GM19239 (cell line): ENCODE measurements at regions not wholly inside any gene's neighbourhood (a gene's known extent, or its start where the extent isn't known, plus 50 kb on each side); places are given as distances from the start of the nearest gene placed in this dataset.

Source experiments
- DNase-seq: peaks from one replicate; pipeline ENCODE4 v3.0.0; 2011; ENCODE audit warnings: low spot score; ENCODE audit not compliant: insufficient read length
- FAIRE-seq: peaks from 2 replicates; lab custom pipeline; 2011; peaks lifted over from hg19 to GRCh38; lab: Jason Lieb, UNC

DNA sequence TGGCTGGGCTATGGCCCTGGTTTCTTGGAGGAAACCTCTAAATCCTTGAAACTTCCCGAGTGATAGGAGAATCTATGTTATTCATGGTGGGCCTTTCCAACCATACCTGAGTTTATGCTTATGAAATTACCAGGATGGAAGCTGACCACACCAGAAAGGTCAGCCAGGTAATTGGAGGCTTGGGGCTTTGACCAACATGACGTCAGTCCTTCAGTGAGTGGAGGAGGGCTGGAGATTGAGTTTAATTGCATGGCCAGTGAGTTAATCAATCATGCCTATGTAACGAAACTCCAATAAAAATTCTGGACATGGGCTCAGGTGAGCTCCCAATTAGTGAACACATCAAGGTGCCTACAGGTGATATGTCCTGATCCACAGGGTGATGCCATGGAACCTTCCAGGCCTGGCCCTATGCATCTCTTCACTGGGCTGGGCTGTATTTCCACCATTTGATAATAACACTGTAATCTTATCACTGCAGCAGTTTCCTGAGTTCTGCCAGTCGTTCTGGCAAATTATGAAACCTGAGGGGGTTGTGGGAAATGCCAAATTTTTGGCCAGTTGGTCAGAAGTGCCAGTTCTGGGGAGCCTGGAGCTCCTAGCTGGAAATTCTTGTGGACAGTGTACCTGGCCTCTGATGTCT, 106.5 kb downstream of the CDH26 start:
- DNase-seq (no peak), FAIRE-seq (no peak)

DNA sequence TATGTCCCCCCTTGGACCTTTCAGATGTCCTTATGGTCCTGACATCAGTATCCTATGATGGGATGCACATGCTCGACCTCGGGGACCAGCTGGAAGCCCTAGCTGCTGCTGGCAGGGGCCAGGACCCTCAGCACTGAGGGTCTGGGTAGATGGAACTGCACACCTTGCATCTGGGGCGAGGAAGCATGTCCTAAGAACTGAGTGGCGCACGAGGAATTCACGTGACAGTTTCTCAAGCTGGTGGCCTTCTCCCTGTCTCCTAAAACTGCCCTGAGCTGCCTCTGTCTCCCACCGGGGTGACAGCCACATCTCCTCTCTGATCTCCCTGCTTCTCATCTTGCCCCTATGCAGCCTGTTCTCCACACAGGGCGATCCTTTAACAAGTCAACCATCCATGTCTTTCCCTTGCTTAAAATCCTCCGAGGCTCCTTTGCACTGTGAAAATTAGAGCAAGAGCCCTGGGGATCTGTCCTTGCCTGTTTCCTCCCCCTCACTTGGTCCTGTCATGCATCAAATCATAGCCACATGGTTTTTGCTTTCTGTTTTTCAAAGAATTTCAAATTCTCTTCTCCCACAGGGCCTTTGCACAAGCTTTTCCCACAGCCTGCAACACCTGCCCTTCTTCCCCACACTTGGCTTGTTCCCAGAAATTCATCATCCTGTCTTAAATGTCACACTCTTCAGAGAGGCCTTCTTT, 107.7 kb downstream of the CDH26 start:
- FAIRE-seq (no peak), DNase-seq (no peak)

DNA sequence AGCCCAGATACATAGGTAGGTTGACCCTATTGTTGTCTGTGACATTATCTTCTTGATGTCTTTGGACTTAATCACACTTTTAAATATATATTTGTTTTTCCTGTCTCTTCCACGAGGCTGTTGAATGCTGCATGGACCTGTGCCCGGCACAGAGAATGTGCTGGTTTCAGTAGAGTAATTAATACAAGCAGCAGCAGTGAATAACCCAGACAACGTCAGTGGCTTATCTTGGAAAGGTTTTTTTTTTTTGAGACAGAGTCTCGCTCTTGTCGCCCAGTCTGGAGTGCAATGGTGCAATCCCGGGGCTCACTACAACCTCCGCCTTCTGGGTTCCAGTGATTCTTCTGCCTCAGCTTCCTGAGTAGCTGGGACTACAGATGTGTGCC, 108.2 kb downstream of the CDH26 start:
- FAIRE-seq (no peak), DNase-seq (no peak)

DNA sequence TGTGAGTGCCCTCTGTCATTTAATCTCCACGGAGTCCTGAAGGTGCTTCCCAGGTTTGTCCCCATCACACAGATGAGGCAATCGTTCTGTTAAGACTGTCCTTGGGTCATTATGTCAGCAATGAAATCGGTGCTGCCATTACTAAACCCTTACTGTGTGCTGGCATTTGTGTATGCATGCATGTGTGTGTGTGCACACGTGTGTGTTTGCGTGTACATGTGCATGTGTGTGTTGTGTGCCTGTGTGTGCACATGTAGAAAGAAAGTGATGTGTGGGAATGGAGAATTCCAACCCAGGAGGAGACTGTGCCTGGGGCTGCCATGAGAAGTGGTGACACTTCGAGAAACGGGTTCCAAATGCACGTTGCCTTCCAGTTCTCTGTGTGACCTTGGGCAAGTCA, 110.3 kb downstream of the CDH26 start:
- DNase-seq (no peak), FAIRE-seq (no peak)

DNA sequence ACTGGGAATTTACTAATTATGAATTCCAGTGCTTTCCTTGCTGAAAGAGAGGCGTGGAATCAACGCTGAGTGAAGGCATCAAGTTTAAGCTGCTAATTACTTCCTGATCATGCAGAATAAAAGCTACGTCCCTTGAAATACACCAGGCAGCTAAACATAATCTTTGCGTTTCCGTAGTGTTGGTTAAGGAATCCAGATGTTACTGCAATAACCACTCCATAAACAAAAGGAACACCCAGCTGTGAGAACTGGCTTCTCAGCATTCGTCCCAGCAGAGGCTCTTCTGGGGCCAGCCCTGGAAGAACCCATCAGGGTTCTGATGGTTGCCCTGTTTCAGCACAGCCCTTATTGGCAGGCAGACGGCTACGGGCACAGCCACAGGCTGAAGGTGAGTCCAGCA, 111.4 kb downstream of the CDH26 start:
- no peak for FAIRE-seq
- DNase-seq = no peak

DNA sequence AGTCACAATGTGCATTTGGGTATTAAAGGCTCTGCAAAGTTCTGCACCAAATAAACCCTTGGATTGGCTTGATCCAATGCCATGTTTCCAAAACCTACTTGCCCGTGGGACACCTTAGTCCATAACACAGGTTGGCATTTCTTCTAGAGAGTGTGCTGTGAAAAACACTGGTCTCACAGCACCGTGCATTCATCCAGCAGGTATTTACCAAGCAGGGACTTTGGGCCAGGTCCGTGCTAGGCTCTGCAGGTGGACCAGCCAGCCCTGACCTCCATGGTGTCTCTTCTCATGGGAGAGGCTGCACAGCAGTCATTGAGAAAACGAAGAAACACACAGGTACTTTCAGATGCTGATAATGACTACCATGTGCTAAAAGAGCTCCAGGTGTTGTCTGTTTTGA, 112.6 kb downstream of the CDH26 start:
- FAIRE-seq (no peak), DNase-seq (no peak)

DNA sequence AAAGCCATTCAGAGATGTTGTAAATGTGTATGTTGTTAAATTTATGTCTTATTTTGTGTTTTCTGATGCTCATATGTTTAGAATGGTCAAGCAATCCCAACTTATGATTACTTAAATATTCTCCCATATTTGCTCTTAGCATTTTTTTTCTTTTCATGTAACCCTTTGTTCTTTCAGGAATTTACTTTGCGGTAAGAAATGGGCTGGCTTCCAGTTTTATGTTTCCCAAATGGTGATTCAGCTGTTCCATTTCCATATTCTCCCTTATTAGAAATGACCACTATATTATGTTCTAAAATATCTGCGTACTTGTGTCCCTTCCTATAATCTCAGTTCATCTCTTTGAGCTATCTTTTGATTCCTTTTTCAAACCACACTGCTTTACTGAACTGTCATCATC, 113.7 kb downstream of the CDH26 start:
- FAIRE-seq (peak; percentile 49), DNase-seq (no peak)

DNA sequence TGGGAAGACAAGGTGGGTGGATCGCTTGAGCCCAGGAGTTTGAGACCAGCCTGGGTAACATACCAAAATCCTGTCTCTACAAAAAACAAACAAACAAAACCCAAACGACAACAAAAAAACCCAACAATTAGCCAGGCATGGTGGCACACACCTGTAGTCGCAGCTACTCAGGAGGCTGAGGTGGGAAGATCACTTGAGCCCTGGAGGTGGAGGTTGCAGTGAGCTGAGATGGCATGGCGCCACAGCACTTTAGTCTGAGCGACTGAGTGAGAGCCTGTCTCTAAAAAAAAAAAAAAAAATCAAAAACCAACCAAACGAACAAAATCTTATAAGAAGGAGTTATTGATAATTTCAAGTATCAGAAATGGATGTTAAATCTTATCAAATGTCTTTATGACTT, 114.9 kb downstream of the CDH26 start:
- no peak for FAIRE-seq
- no peak for DNase-seq

DNA sequence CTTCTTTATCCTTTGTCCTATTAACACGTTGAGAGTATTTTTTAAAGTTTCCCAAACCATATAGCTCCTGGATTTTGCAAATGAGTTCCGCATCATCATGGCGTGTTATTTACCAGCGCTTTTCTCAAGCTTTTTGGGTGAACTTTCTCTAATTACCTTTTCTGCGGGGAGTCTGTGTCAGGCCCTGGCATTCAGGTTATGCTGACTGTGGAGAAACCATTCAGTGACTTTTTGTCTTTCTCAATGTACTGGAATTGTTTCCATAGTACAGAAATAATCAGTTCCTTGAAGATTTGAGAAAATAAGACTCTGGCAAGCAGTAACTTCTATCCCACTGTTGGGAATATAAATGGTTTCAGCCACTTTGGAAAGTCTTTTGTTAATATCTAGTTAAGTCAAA, 115.3 kb downstream of the CDH26 start:
- FAIRE-seq = no peak

DNA sequence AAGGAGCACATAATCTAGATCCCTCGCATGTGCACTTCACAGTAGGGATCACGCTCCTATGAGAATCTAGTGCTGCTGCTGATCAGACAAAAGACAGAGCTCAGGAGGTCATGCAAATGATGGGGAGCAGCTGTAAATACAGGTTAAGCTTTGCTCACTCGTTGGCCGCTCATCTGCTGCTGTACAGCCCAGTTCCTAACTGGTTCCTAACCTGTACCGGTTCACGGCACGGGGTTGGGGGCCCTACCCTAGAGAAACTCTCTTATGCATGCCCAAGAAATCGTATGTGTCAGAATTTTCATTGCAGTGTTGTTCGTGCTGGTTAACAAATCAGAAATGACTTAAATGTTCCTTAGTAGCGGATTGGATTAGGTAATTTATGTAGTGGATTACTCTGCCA, 116.1 kb downstream of the CDH26 start:
- DNase-seq (no peak), FAIRE-seq (no peak)

More for the DNA sequence above, 115.3 kb downstream of the CDH26 start:
- no peak for DNase-seq

DNA sequence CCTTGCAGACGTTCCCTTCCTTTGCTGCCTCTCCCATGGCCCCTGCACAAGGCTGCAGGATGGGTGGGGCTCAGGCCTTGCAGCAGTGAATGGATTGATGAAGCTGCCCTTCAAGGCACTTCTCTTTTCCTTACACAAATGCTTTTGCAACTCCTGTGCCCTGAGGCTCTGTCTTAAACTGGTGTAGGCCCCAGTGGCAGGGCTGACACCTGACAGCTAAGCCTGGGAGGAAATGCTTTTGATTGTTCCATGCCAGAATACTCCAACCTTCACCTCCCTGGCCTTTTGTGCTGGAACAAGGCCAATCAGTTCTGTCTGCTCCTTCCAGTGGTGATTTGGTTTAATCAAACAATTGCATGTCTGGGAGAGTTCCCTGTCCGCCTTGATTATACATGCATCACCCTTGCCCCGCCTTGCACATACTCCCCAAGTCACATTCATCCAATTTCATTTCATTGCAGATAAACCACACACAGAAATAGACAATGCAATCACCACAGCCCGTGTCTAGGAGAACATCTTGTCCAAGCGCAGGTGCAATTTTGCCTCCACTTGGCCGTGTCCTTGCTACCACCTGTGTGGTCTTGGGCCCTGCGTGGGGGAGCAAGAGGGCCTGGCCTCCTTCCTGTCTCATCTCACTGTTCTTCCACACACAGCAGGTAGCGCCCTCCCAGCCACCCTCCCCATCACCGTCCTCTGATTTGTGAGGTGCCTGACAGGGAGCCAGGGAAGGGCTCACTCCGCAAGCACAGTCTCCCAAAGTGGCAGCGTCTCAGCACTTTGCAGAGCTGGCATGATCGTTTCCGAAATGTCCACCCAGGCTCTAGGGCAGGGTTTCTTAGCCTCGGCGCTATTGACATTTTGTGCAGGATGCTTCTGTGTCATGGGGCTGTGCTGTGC, 120.4 kb downstream of the CDH26 start:
- DNase-seq (no peak), FAIRE-seq (no peak)

DNA sequence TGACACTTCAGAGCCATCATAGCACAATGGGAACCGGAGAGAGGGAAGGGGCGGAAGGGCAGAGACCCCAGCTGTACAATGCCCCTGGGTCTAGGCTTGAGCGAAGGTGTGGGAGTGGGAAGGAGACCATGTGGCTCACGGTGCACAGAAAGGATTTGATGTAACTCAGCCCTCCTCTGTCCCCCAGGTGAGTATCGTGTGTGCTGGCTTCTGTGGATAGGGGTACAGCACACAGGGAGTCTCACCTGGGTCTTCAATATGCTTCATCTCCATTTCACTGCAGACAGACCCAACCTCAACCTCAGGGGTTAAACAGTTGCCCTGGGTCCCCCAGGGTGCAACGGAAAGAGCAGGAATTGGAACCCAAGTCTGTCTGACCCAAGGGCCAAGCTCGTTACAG, 122.2 kb downstream of the CDH26 start:
- FAIRE-seq (no peak), DNase-seq (no peak)

DNA sequence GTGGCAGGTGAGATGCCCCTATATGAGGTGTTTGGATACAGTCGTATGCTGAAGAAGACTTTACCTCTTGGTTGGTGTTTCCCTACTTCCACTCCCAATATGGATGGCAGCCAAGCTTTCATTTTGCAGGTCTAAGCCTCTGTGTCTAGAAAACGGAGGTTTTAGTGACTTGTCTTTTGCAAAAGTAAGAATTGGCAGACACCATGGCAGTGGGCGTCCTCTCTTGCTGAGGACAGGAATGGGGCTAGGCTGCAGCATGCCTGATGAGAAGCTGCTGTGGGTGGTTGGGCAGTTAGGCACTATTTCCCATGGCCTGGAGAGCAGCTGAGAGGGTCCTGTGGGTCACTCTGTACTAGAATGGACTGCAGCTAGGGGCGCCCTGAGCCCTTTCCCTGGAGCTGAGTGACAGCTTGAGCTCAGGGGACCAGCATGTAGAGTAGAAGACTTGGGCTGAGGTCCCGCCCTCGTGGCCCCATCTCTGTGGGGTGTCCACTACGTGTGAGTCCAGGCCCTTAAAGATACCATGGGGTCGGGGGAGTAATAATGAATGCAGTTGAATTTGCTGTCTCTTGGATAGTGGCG, 127.4 kb downstream of the CDH26 start:
- no peak for FAIRE-seq

DNA sequence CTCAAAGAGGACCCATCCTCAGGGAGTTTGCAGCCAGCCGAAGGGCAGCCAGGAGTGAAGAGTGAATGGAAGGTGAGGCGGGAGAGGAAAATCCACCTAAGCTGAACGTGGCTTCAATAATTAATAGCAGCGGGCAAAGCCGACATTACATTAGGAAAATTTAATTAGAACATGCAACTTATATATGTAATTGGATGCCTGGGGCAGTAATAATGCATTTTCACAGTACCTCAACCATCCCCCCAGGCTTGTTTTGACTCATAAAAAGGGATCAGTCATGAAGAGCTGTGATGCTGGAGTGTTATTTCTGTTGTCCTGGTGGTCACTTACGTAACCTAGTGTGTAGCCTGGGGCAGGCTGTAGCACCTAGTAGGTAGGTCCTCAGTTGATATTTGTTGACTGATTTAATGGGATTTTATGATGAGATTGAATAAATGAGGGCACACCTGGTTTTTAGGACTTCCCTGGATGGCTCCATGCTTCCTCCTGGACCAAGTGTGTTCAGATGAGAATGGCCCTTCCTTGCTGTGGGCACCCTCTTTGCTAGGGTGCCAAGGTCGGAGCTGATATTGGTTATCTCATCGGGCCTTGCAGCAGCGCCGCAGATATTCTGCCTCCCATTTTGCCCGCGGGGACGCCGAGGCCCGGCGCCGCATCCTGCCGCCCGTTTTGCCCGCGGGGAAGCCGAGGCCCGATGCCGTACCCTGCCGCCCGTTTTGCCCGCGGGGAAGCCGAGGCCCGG, 128.8 kb downstream of the CDH26 start:
- FAIRE-seq = no peak
- no peak for DNase-seq

More for the DNA sequence above, 127.4 kb downstream of the CDH26 start:
- DNase-seq = no peak

DNA sequence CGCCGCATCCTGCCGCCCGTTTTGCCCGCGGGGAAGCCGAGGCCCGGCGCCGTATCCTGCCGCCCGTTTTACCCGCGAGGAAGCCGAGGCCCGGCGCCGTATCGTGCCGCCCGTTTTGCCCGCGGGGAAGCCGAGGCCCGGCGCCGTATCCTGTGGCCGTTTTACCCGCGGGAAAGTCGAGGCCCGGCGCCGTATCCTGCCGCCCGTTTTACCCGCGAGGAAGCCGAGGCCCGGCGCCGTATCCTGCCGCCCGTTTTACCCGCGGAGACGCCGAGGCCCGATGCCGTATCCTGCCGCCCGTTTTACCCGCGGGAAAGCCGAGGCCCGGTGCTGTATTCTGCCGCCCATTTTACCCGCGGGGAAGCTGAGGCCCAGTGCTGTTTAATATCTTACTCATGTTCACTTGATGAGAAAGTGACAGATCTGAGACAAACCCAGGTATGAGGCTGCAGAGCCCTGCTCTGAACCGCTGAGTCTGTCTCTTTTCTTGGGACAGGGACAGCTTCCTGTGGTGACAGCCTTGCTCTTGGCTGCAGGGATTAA, 129.4 kb downstream of the CDH26 start:
- FAIRE-seq = no peak

DNA sequence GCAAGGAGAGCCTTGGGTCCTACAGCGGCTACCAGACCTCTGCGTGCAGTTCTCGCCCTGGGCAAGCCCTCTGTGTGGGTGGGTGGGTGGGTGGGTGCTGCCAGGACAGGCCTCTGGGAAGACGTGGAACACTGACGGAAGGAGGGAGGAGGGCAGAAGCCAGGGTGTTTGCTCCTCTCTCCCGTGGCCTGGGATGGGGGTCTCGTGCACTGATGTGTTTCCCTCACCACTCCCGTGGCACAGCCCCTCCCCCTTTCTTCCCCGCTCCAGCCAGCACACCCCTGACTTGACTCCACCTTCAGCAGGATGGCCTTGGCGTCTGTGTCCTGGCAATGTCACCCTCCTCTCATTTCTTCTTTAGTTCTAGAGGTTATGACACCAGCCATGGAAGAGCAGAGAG, 130.0 kb downstream of the CDH26 start:
- no peak for FAIRE-seq
- DNase-seq = no peak

More for the DNA sequence above, 129.4 kb downstream of the CDH26 start:
- DNase-seq = no peak

DNA sequence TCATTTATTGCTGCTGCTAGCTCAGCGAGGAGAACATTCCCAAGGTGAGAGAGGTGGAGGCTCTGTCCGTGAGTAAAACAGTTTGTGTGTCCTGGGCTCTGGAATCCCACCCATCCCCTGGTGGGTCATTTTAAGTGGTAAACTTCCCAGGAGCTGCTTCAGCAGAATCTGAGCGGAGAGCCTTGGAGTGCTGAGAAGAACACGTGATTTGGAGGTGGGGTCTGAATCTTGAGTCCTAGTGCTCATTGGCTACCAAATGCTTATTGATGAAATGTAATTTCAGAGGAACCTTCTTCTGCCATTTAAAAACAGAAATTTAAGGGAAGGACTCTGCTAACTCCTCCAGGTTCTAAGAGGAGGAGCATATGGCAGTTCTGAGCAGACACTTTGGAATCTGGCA, 132.4 kb downstream of the CDH26 start:
- FAIRE-seq (no peak), DNase-seq (no peak)

DNA sequence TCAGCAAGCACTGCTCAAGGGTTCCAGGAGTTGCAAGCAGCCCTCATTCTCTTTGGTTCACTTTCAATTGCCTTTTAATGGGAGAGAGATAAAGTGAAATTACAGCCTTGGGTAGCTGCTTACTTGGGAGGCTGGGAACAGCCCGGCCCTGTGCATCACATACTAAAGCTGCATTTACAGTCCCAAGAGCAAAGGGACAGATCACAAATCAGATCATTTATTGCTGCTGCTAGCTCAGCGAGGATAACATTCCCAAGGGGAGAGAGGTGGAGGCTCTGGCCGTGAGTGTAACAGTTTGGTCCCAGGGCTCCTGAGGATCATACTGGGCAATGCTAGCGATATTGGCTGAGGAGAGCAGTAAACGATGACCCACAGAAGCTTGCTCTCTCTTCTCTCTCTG, 133.1 kb downstream of the CDH26 start:
- FAIRE-seq (no peak), DNase-seq (no peak)

DNA sequence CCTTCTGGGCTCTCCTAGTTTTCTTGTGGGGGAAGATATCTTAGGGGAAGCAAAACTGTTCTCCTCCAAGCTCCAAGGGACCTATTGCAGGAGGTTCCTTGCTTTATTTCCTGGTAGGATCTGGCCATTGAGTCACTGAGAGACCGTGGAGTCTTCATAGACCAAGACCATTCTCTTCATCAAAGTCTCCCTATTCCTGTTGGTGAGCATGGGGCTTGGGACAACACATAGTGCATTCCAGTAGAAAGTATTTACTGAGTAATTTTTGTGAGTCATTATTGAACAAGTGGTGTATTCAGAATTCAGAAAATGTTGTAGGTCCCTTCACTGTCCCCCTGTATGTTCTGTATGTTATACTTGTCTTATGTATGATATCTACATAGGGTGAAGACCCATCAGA, 133.6 kb downstream of the CDH26 start:
- FAIRE-seq = no peak
- DNase-seq = no peak

DNA sequence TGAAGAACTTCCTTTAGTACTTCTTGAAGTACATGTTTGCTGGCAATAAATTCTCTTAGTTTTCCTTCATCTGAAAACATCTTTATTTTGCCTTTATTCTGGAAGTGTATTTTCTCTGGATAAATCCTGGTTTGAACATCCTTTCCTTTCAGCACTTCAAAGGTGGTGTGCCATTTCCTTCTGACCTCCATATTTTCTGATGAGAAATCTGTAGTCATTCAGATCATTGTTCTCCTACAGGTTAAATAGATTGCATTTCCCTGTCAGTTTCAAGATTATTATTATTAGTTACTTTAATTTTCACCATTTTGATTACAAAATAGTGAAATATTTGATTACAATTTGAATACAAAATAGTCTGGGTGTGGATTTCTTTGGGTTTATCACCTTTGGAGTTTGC, 134.5 kb downstream of the CDH26 start:
- FAIRE-seq = no peak
- no peak for DNase-seq
